Cerebellar cortex (tissue), 1 donor: ENCODE measurements at regions not wholly inside any gene's neighbourhood (a gene's known extent, or its start where the extent isn't known, plus 50 kb on each side); places are given as distances from the start of the nearest gene placed in this dataset.

Source experiments
- DNase-seq: peaks from one replicate; pipeline ENCODE4 v3.0.0-alpha.2; 2015; ENCODE audit warnings: low spot score

DNA sequence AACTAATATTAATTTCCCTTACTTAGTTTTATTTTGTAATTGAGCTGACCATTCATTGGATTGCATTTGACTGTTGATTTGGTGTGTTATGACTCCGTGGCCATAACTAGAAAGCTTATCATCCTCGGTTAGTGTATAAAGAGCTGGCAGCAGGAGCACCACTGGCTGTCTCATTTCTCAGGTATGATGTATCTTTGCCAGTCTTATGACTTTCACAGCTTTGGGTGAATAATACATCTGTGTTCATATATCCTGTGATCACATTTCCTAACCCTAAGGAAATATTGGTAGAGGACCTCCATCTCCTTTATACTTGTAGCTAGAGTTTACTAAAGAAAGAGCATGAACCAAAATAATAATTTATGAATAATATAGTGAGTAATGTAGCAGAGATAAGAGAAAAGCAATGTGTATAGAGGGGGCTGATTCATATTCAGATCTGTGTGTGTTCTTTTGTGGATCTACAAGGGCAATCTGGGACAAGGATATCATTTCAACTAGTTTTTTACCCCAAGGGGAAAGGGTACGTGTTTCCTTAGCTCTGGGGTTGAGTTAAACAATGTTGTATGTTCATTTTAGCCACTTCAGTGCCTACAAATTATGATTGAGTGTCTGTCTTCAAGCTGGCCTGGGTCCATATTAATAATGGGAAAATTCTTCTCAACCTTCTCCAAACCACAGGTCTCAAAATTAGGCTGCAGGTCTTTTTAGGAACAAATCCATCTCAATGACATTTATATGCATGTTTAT is 901.7 kb downstream of the NTRK3 start:
- DNase-seq, result no peak

DNA sequence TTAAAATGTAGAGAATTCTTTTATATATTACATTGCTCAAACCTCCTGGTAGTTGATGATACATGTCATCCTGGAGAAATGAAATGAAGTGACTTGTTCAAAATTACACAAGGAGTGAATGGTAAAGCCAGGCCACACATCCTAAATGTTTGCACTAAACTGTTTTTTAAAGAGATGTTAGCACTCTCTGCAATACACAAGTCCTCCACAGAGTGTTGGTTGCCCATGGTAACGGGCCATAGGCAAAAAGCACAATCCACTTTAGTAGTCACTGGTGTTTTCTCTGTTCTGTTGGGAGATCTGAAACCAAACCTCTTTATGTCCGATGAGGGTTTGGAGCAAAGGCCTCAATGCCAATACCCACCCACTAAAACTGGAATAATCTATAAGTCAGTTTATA is 907.4 kb downstream of the NTRK3 start:
- no peak for DNase-seq

DNA sequence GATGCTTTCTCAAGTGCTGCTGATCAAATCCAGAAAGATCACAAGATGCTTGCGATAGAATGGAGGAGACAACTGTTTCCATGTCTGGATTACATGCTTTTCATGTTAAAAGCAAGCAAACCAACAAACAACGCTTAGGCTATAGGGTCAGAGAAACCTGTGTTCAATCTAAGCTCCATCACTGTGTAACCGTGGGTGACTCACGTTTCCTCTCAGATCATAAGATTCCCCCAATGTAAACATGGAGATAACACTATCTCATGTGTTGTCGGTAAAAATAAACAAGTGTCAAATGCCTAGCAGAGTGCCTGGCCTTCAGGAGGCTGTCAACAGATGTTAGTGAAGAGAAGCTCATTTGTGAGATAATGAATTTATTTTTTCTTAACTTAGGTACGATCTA is 907.8 kb downstream of the NTRK3 start:
- DNase-seq, result no peak

DNA sequence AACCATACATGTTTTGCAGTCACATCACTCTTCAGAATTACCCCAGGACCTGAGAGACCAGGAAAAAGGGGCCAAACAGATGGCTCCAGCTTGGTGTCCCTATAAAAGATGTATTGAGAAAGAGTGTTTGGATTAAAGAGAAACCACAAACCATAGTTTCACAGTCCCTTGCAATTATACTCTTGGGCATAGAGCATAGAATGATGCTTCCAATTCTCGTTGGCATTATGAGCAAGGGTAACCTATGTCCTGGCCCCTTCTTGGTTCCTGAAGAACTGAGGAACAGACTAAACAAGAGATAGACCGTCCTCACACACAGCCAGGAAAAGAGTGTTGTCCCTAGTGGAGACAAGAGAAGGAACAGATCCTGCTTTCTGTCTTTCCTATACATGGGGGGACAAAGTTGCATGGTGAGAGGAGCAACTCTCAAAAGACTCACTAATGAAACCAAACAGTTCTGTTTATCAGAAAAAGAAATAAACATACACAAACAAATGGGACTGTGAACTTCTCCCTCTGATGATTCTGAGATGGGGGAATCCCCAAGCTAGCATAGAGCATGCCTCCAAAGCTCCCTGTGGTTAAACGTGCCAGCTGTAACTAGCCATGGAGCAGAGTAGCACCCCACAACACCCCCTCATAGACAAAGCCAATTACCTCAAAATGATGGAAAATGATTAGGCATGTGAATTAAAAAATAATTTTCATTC is 908.6 kb downstream of the NTRK3 start:
- no peak for DNase-seq

DNA sequence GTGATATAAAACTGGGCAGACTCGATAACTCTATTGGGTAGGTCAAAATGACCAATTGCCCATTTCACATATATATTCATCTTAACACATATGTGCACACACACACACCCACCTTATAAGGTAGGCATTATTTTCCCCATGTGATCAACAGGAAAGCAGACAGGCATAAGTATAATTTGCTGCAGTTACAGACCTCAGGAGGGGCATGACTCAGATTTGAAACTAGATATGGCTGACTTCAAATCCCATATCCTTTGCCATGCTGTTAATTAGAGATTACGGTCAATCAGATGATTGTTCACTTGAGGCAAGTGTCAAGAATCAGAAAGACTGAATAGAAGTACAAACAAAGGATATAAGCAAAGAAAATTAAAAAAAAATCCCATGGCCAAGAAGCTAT is 910.6 kb downstream of the NTRK3 start:
- DNase-seq, result no peak

DNA sequence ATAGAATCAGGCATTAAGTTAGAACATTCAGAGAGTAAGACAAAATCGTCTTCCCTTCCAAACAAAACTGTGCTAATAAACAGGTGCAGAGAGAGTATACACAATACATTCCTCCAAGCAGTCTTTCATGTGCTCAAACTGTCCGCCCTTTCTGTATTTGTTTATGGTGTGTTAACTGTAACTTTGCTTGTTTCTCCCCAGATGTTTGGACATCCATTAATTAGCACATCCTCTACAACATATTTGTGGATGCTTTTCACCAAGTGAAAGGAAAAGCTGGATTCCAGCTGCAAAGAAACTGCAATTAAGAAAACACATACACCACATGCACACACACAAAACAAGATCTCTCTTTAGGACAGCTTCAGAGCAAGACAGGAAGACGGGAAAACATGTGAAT is 912.6 kb downstream of the NTRK3 start:
- no peak for DNase-seq

DNA sequence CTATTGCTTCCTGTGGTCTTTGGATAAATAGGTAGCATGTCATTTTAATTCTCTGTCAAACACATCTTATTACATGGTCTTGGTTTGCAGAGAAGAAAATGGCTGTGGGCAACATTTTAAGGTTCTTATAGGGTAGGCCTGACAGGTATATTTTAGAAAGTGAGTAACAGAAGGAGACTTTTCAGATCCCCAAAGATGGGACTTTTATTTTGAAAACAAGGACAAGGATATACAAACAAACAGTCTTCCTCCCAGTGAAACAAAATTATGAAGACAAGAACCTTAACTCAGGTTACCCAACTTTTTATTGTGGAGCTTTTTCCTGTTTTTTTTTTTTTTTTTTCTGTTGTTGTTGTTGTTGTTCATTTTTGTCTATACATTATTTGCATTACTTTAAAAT is 916.2 kb downstream of the NTRK3 start:
- no peak for DNase-seq

DNA sequence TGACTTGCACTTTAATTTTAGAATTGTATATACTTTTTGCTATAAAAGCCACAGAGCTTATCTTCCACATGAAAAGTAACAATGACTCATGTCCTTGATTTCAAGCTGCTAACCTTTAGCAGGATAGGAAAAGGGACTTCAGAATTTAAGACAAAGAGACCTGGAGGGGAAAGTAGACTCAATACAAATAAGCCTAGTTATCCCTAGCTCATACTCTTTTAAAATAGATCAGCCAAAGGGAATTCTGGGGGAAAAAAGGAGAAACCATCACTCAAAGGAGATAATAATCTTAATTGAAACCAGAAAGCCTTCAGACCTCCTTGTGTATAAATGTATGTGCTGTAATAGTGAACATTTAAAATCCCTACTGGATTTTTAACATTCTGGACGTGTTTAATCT is 930.3 kb downstream of the NTRK3 start:
- DNase-seq, result no peak

GRCh38 chr15:87322870-87323269 is 933.7 kb downstream of the NTRK3 start:
- DNase-seq, result no peak

DNA sequence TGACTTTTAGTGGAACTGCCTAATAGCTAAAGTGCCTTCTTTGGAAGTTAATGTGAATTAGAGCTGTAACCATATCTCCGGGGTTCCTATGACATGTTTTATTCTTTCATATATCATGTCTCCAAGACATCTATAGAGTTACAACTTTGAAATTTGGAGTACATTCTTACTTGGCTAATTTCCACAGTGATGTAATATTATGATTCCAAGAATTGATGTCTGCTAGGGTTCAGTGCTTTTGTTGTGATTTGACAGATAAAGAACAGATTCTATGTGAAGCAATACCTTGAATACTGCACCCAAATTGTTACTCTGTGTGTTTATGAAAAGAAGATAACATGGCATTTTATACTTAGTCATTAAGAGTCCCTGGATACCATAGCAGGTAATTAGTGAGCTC is 934.3 kb downstream of the NTRK3 start:
- DNase-seq, result no peak

DNA sequence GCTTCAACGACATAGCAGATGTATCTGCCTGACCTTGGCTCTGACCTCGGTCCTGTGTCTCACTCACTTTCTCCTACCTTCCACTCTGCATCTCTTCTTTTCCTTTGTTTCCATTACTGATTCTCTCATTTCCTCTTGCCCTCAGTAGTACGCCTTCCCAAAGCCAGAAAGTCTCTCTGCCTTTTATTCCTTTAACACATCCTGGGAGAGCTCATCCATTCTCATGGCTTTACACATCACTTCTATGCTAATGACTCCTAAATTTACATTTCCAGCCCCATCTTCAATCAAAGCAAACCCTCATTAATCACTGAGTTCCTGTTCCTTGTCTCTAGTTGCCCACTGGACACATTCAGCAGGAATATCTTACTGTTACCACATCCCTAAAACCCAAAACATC is 938.6 kb downstream of the NTRK3 start:
- DNase-seq, result no peak

- DNase-seq, result no peak
Measured at GRCh38 chr15:87312221-87312620, 944.3 kb downstream of the NTRK3 start.

GRCh38 chr15:87300146-87300545 is 956.4 kb downstream of the NTRK3 start:
- no peak for DNase-seq

DNA sequence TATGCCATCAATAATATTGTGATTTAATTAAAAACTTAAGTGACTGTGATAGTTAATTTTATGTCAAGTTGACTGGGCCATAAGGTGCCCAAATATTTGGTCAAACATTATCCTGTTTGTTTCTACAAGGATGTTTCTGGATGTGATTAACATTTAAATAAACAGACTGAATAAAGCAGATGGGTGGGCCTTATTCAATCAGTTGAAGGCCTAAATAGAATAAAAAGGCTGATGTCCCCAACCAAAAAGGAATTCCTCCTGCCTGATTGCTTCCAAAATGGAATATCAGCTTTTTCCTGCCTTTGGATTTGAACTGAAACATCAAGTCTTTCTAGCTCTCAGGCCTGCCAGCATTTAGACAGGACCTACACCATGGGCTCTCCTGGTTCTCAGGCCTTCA is 961.7 kb downstream of the NTRK3 start:
- DNase-seq, result no peak

DNA sequence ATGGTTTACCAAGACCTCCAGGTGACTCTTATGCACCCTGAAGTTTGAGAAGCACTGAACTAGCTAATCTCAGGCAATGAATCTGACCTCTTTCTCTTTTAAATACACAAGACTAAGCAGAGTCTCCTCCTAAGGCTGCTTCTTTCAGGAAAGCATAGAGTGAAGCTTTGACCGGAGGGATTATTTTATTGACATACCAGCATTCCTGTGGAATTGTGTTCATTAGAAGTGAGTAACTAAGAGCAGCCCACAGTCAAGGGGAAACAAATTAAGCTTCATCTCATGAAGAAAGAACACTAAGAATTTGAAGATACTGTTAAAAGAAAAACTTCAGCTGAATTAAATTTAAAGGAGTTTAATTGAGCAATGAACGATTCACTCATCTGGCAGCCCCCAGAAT is 963.5 kb downstream of the NTRK3 start:
- DNase-seq, result no peak

DNA sequence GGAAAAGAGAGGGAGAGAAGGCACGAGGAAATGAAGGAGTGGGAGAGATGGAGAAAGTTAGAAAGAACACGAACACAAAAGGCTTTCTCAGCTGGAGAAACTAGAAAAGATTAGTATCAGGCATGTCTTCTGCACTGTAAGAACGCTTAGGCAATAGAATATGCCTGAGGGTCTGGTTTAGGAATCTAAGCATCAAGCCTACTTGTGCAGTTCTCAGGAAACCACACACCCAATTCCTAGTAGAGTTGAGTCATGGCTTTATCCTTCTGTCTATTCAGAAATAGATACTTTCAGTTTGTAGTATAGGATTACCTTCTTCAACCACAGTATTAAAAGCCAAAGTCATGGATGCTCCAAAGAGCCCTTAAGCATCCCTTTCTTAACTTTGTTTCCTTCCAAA is 969.4 kb downstream of the NTRK3 start:
- no peak for DNase-seq

DNA sequence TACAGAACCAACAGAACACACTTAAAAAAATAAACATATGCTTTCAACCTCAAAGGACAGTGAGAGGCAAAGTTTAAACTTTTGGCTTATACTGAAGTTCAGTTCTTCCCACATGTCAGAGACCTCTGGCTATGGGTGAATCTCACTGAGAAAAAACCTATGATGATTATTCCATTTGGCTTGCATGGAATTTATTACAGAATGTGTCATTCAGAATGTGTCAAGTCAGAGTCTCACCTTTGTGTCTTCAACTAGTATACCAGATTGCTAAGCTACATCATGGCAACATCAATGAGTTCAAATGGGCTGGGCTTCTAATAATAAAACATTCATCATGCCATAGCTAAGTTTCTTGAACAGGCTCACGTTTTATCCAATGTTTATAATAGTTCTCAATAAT is 987.0 kb downstream of the NTRK3 start:
- DNase-seq, result no peak

DNA sequence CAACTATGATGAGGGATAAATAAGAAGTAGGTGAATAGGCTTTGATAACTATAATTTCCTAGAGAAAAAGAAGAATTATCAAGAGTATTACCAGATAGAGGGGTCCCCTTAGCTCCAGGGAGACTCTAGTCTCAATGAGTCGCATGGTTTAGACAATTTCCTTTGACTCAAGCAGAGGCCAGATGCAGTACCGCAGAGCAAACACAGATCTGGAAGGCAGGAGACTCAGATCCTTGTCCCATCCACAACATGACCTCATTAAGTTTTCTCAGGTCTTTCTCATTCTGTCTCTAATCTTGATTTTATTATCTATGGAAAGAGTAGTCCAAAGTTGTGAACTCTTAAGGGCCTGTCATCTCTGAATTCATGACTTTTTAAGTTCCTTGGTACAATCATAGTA is 987.9 kb downstream of the NTRK3 start:
- no peak for DNase-seq

DNA sequence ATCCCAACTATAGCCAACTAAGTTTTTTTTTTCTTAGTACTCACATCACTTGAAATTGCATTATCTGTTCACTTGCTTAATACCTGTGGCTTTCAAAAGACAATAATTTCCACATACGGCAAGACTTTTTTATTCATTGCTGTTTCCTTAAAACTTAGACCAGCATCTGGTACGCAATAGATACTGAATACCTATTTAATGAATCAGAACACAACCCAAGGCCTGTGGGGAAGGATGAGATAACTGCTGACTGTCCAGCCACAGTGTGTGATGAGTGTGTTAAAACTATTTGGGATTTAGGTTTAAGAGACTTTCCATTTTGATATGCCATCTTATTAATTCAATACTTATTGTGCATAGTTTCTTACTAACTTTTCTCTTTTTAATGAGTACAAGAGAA is 988.7 kb downstream of the NTRK3 start:
- no peak for DNase-seq

DNA sequence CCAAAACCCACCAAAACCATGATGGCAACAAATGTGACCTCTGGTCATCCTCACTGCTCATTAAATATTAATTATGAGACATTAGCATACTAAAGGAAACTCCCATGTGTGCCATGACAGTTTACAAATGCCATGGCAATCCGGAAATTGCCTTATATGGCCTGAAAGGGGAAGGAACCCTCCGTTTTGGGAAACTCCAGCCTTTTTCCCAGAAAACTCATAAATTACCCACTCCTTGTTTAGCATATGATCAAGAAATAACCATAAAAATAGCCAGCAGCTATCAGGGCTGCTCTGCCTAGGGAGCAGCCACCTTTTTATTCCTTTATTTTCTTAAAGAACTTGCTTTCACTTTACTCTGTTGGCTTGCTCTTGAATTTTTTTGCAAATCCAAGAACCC is 992.7 kb downstream of the NTRK3 start:
- DNase-seq, result no peak

DNA sequence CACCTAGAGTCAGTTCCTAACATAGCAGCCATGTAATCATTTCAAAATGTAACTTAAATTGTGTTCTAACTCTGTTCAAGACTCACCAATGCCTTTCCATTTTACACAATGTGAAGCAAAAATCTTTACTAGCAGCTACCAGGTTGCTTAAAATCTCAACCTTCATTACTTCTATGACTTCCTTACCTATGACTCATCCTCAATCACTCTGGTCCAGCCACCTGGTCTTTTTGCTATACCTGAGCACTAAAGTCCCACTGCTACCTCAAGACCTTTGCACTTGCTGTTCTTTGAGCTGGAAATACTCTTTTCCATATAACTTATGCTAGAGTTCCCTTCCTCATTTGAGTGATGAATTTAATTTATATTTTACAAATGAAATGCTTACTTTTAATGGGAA is 993.2 kb downstream of the NTRK3 start:
- no peak for DNase-seq

- DNase-seq, result no peak
Measured at GRCh38 chr15:87245592-87245991, 1010.9 kb downstream of the NTRK3 start.

DNA sequence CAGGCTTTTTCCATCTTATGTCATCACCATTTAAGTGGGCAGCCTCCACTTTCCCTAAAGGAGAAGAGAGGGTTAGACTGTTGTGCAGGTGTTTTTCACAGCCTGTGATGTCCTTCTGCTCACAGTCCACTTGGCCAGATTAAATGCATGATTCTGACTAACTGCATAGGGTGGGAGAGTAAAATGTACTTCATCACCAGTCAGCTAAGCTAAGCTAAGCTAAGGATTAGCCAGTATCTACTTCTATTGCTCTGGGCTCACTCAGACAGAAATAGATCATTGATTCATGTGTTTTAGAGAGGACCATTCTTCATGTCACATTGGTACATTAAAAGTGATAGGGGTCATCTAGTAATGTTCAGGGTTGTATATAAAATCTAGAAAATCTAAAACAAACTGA is 1013.1 kb downstream of the NTRK3 start:
- no peak for DNase-seq
